Neural cell (in vitro differentiated cells): ENCODE measurements at regions not wholly inside any gene's neighbourhood (a gene's known extent, or its start where the extent isn't known, plus 50 kb on each side); places are given as distances from the start of the nearest gene placed in this dataset.
A peak's percentile ranks its signal among the peaks of the same experiment; 100 is the strongest.

Experiments
- H2AFZ ChIP-seq: fragments of 200-600, 300-800 bp; sonication (generic), shearing (Covaris generic); 2 replicates; pipeline ENCODE4 v1.6.0; 2014; ENCODE audit warnings: low read depth, mild to moderate bottlenecking, antibody characterized with exemption, low read length, moderate library complexity
- H3F3A ChIP-seq: fragments of 200-600 bp; shearing (Covaris generic); 2 replicates; pipeline ENCODE4 v1.6.1; 2016; ENCODE audit warnings: mild to moderate bottlenecking, moderate library complexity, mixed read lengths, antibody characterized with exemption, low read length; ENCODE audit not compliant: insufficient read depth, poor library complexity, severe bottlenecking
- H3K27ac ChIP-seq: fragments of 200-600, 300-800 bp; sonication (generic), shearing (Covaris generic); 2 replicates; pipeline ENCODE4 v1.5.1; 2014; ENCODE audit warnings: mild to moderate bottlenecking, low read length, moderate library complexity
- H3K27me3 ChIP-seq: fragments of 300-800, 200-600 bp; sonication (generic), shearing (Covaris generic); 2 replicates; pipeline ENCODE4 v1.6.0; 2014; ENCODE audit warnings: mild to moderate bottlenecking, low read depth, low read length, moderate library complexity; ENCODE audit not compliant: insufficient read depth
- H3K36me3 ChIP-seq: fragments of 300-800, 200-600 bp; sonication (generic), shearing (Covaris generic); 2 replicates; pipeline ENCODE4 v1.5.1; 2014; ENCODE audit warnings: mild to moderate bottlenecking, antibody characterized with exemption, low read length, moderate library complexity; ENCODE audit not compliant: insufficient read depth
- H3K4me2 ChIP-seq: fragments of 300-800, 200-600 bp; sonication (generic), shearing (Covaris generic); 2 replicates; pipeline ENCODE4 v1.6.0; 2014; ENCODE audit warnings: mild to moderate bottlenecking, low read length
- H3K4me3 ChIP-seq: fragments of 300-800, 200-600 bp; sonication (generic), shearing (Covaris generic); 2 replicates; pipeline ENCODE4 v1.5.1; 2014; ENCODE audit warnings: mild to moderate bottlenecking, low read length, moderate library complexity
- H3K79me2 ChIP-seq: fragments of 200-600 bp; shearing (Covaris generic); replicated peaks from 2 replicates; pipeline ENCODE4 v1.6.0; 2014; ENCODE audit warnings: mild to moderate bottlenecking, low read length, moderate library complexity; ENCODE audit not compliant: insufficient read depth
- H3K9ac ChIP-seq: fragments of 300-800, 200-600 bp; sonication (generic), shearing (Covaris generic); 2 replicates; pipeline ENCODE4 v1.6.1; 2016; ENCODE audit warnings: mild to moderate bottlenecking, low read length, mixed read lengths
- H3K9me2 ChIP-seq: fragments of 200-600 bp; shearing (Covaris generic); 2 replicates; pipeline ENCODE4 v1.6.1; 2016; ENCODE audit warnings: mild to moderate bottlenecking, low read length, mixed read lengths; ENCODE audit not compliant: insufficient read depth
- H3K9me3 ChIP-seq: fragments of 200-600, 300-800 bp; sonication (generic), shearing (Covaris generic); 2 replicates; pipeline ENCODE4 v1.6.1; 2016; ENCODE audit warnings: mild to moderate bottlenecking, mixed run types, low read length, moderate library complexity, mixed read lengths
- H4K20me1 ChIP-seq: fragments of 200-600 bp; shearing (Covaris generic); 2 replicates; pipeline ENCODE4 v1.6.1; 2016; ENCODE audit warnings: mild to moderate bottlenecking, mixed run types; ENCODE audit not compliant: insufficient read depth
- CTCF ChIP-seq: fragments of 450-650 bp; IDR thresholded peaks from 2 replicates; pipeline ENCODE4 v1.5.1; 2014; ENCODE audit warnings: antibody characterized with exemption, mild to moderate bottlenecking, moderate library complexity; ENCODE audit not compliant: poor library complexity, severe bottlenecking
- EP300 ChIP-seq: fragments of 450-650 bp; conservative IDR thresholded peaks from 2 replicates; pipeline ENCODE4 v1.6.1; 2014; ENCODE audit warnings: antibody characterized with exemption, mild to moderate bottlenecking, moderate library complexity; ENCODE audit not compliant: poor library complexity, severe bottlenecking
- EZH2 ChIP-seq: fragments of 200-600, 300-800 bp; shearing (Covaris generic), sonication (generic); IDR thresholded peaks from 2 replicates; pipeline ENCODE4 v1.6.1; 2014; ENCODE audit warnings: antibody characterized with exemption, low read length, borderline replicate concordance, mild to moderate bottlenecking; ENCODE audit not compliant: insufficient read depth, poor library complexity, severe bottlenecking
- MXI1 ChIP-seq: fragments of 450-650 bp; conservative IDR thresholded peaks from 2 replicates; pipeline ENCODE4 v1.6.1; 2014; ENCODE audit warnings: antibody characterized with exemption, mild to moderate bottlenecking; ENCODE audit not compliant: poor library complexity, severe bottlenecking
- POLR2AphosphoS5 ChIP-seq: IDR thresholded peaks from 2 replicates; pipeline ENCODE4 v1.6.1; 2012
- RAD21 ChIP-seq: fragments of 450-650 bp; conservative IDR thresholded peaks from 2 replicates; pipeline ENCODE4 v1.6.1; 2014; ENCODE audit warnings: antibody characterized with exemption, mild to moderate bottlenecking, moderate library complexity
- REST ChIP-seq: IDR thresholded peaks from 2 replicates; pipeline ENCODE4 v1.6.1; 2012; ENCODE audit warnings: borderline replicate concordance
- SMC3 ChIP-seq: fragments of 450-650 bp; conservative IDR thresholded peaks from 2 replicates; pipeline ENCODE4 v1.6.1; 2014; ENCODE audit warnings: antibody characterized with exemption, mild to moderate bottlenecking, moderate library complexity; ENCODE audit not compliant: poor library complexity
- TAF1 ChIP-seq: IDR thresholded peaks from 2 replicates; pipeline ENCODE4 v1.6.1; 2012; ENCODE audit warnings: low read depth

GRCh38 chr4:97016186-97016907, 1126.9 kb downstream of the STPG2 start:
- no peak overlapping the region for H2AFZ ChIP-seq
- H3K9me3 ChIP-seq = no peaks in the 10 kb centered on the region
- H3K9ac ChIP-seq = no peak overlapping the region
- H3K36me3 ChIP-seq = no peaks in the 10 kb centered on the region
- H4K20me1 ChIP-seq = no peaks in the 10 kb centered on the region
- no peaks in the 10 kb centered on the region for H3K27me3 ChIP-seq
- no peak overlapping the region for H3K4me3 ChIP-seq
- no peaks in the 10 kb centered on the region for H3K9me2 ChIP-seq
- TF ChIP-seq REST (no peak), SMC3 (no peak), MXI1 (no peak), CTCF (no peak), EP300 (peak; percentile 83), TAF1 (no peak), EZH2 (no peak), POLR2AphosphoS5 (peak; percentile 39), RAD21 (no peak)
- no peak overlapping the region for H3K27ac ChIP-seq
- H3F3A ChIP-seq = no peaks in the 10 kb centered on the region
- no peaks in the 10 kb centered on the region for H3K79me2 ChIP-seq
- H3K4me2 ChIP-seq = no peak overlapping the region

GRCh38 chr4:97027728-97028410, 1115.4 kb downstream of the STPG2 start:
- H3K4me3 ChIP-seq = no peak overlapping the region

More at GRCh38 chr4:97027728-97028410, 1115.4 kb downstream of the STPG2 start:
- no peaks in the 10 kb centered on the region for H3K9me3 ChIP-seq
- H2AFZ ChIP-seq = no peak overlapping the region
- H4K20me1 ChIP-seq = no peaks in the 10 kb centered on the region
- no peaks in the 10 kb centered on the region for H3K36me3 ChIP-seq
- no peaks in the 10 kb centered on the region for H3K9me2 ChIP-seq
- no peaks in the 10 kb centered on the region for H3F3A ChIP-seq
- H3K9ac ChIP-seq = no peak overlapping the region
- H3K4me2 ChIP-seq = no peak overlapping the region
- no peak overlapping the region for H3K27ac ChIP-seq
- TF ChIP-seq EP300 (peak; percentile 81), RAD21 (no peak), POLR2AphosphoS5 (peak; percentile 44), MXI1 (no peak), EZH2 (no peak)
- no peaks in the 10 kb centered on the region for H3K79me2 ChIP-seq
- H3K27me3 ChIP-seq = no peaks in the 10 kb centered on the region
